ENCODE measurements at regions not wholly inside any gene's neighbourhood (a gene's known extent, or its start where the extent isn't known, plus 50 kb on each side); places are given as distances from the start of the nearest gene placed in this dataset.
A peak's percentile ranks its signal among the peaks of the same experiment; 100 is the strongest.

DNA sequence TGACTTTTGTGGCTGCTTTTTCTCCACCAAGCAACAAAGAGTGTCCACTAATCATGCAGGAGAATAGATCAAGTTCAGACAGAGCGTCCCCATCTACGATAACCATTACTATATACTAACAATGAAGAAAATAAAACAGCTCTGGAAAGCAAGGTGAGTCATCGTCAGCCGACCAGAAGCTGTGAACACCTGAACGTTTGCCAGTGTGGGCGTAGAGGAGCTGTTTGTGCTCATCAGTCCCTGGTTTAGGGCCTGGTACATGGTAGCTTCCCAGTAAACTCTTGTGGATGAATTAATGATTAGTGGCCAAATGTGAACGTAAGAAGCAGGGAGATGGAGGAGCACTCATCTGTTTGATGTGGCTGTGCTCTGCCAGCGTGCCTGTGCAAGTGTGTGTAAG is 180.7 kb downstream of the EVX1 start:
- intact Hi-C loops (cut with DNase I): no loop called here
- H3K27ac ChIP-seq: peak overlapping the region in 1 of 4 donors; percentile 8
- no peak overlapping the region for H3K4me3 ChIP-seq
- no peaks in the 10 kb centered on the region for H3K27me3 ChIP-seq
- no peaks in the 10 kb centered on the region for H3K36me3 ChIP-seq (replicated peaks in 1 of 2; ENCODE audit: insufficient read depth in 1 of 2, low read depth in 2 of 2)
- no peak for TF ChIP-seq POLR2A (IDR thresholded peaks at IDR 0.05)
- TF ChIP-seq, protein P1, sequence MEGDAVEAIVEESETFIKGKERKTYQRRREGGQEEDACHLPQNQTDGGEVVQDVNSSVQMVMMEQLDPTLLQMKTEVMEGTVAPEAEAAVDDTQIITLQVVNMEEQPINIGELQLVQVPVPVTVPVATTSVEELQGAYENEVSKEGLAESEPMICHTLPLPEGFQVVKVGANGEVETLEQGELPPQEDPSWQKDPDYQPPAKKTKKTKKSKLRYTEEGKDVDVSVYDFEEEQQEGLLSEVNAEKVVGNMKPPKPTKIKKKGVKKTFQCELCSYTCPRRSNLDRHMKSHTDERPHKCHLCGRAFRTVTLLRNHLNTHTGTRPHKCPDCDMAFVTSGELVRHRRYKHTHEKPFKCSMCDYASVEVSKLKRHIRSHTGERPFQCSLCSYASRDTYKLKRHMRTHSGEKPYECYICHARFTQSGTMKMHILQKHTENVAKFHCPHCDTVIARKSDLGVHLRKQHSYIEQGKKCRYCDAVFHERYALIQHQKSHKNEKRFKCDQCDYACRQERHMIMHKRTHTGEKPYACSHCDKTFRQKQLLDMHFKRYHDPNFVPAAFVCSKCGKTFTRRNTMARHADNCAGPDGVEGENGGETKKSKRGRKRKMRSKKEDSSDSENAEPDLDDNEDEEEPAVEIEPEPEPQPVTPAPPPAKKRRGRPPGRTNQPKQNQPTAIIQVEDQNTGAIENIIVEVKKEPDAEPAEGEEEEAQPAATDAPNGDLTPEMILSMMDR (IDR thresholded peaks at IDR 0.05): no peak
- no peak for ATAC-seq
- no peaks in the 10 kb centered on the region for H3K9me3 ChIP-seq
- 66 to 67% methylated on average over 8 of the region's 8 CpGs for WGBS, 2 donors
- H3K4me1 ChIP-seq: peaks cover 10% of the 10 kb centered on the region
- peak; percentile 19 to 50 (median 36) for DNase-seq

DNA sequence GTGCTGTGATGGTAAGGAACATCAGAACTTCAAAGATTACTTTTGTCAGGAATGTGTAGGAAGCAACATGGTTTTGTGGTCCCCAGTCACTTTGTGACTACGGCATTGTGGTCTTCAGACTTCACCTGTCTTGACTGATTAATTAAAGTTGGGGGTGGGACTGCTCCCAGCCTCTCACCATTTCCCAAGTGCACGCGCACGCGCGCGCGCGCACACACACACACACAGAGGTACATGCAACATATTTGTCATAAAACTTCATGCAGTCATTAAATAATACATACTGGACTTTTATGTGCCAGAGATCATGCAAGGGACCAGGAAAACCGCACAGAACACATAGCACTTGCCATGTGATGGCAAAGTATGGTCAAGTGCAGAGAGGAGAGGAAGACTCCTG is 181.2 kb downstream of the EVX1 start:
- ATAC-seq (no peak), DNase-seq (no peak)
- H3K27me3 ChIP-seq: no peaks in the 10 kb centered on the region
- H3K4me1 ChIP-seq: peaks cover 10% of the 10 kb centered on the region
- peak overlapping the region in 1 of 4 donors; percentile 8 for H3K27ac ChIP-seq
- TF ChIP-seq, protein P1 (IDR thresholded peaks at IDR 0.05): no peak
- no peak for TF ChIP-seq POLR2A (IDR thresholded peaks at IDR 0.05)
- no peak overlapping the region for H3K4me3 ChIP-seq
- WGBS, 2 donors: 86 to 91% methylated on average over 10 of the region's 10 CpGs
- H3K9me3 ChIP-seq: no peaks in the 10 kb centered on the region
- no peaks in the 10 kb centered on the region for H3K36me3 ChIP-seq (replicated peaks in 1 of 2; ENCODE audit: insufficient read depth in 1 of 2, low read depth in 2 of 2)
- intact Hi-C loops (cut with DNase I): no loop called here

DNA sequence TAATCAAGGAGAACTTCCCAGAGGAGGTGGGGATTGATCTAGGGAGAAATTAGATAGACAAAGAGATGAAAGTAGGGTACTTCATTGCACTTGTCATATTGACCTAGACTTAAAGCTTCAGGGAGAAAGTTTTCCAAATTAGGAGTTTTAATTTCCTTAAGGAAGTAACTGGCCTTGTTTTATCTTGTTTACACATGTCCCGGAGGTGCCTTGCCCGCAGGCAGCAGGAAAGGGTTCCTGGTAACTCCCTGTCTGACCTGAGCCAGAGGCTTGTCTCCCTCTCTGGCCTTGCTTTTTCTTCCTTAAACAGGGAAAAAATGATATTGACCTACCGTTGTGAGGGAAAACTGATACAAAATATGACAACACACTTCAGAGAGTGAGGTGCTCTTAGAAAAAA is 181.6 kb downstream of the EVX1 start:
- intact Hi-C loops (cut with DNase I): no loop called here
- no peaks in the 10 kb centered on the region for H3K36me3 ChIP-seq (replicated peaks in 1 of 2; ENCODE audit: insufficient read depth in 1 of 2, low read depth in 2 of 2)
- no peak overlapping the region for H3K27ac ChIP-seq
- WGBS, 2 donors: 6 to 9% methylated on average over 3 of the region's 3 CpGs
- no peaks in the 10 kb centered on the region for H3K27me3 ChIP-seq
- no peak overlapping the region for H3K4me3 ChIP-seq
- no peaks in the 10 kb centered on the region for H3K9me3 ChIP-seq
- ATAC-seq (no peak), DNase-seq (no peak)
- no peak for TF ChIP-seq POLR2A (IDR thresholded peaks at IDR 0.05)
- TF ChIP-seq, protein P1 (IDR thresholded peaks at IDR 0.05): no peak
- H3K4me1 ChIP-seq: peaks cover 10% of the 10 kb centered on the region

DNA sequence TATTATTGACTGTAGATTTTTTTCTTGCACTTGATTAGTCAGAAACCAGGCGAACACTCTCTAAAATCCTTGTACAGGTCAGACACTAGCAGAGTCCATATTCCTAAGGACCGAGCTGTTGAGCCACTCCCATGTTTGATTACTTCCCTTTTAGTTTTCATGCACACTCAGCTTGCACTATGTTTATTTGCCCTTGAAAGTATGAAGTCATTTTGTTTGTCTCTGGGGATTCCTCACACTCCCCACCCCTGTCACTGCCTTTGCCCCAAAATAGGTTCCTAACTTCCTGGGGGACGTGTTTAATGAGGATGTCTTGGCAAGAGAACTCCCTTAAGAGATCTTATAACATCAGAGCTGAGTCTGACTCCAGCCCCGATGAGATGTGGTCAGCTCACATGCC is 182.1 kb downstream of the EVX1 start:
- Histone ChIP-seq H3K4me1 (peaks cover 10% of the 10 kb centered on the region), H3K9me3 (no peaks in the 10 kb centered on the region), H3K27ac (no peak overlapping the region), H3K4me3 (no peak overlapping the region), H3K27me3 (no peaks in the 10 kb centered on the region), H3K36me3 (replicated peaks in 1 of 2; ENCODE audit: insufficient read depth in 1 of 2, low read depth in 2 of 2) (no peaks in the 10 kb centered on the region)
- ATAC-seq: no peak
- intact Hi-C loops (cut with DNase I): no loop called here
- 35 to 37% methylated on average over 4 of the region's 4 CpGs for WGBS, 2 donors
- TF ChIP-seq, protein P1 (IDR thresholded peaks at IDR 0.05): no peak
- TF ChIP-seq POLR2A (IDR thresholded peaks at IDR 0.05): no peak
- DNase-seq: no peak

DNA sequence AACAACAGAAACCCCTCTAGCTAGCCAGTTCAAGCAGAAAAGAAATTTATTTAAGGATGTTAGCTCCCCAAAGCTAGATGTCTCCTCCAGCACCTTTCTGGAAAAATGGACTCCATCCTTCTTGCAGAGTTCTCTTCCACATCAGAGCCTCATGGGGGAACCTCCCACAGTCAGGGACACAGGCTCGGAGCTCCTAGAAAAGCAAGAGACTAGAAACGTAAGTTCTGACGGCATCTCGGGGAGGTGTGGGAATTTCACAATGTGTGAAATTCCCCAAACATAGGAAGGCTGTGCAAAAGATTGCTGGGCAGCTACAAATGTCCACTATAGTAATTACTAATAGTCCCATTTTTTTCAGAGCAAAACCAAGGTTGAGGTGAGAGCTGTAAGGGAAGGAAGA is 184.8 kb downstream of the EVX1 start:
- Histone ChIP-seq H3K9me3 (no peaks in the 10 kb centered on the region), H3K4me3 (no peak overlapping the region), H3K36me3 (replicated peaks in 1 of 2; ENCODE audit: insufficient read depth in 1 of 2, low read depth in 2 of 2) (no peaks in the 10 kb centered on the region), H3K27me3 (no peaks in the 10 kb centered on the region), H3K27ac (no peak overlapping the region), H3K4me1 (peaks cover 10% of the 10 kb centered on the region)
- DNase-seq (no peak), ATAC-seq (no peak)
- 62 to 65% methylated on average over 4 of the region's 4 CpGs for WGBS, 2 donors
- intact Hi-C loops (cut with DNase I): no loop called here
- TF ChIP-seq, protein P1 (IDR thresholded peaks at IDR 0.05): no peak
- no peak for TF ChIP-seq POLR2A (IDR thresholded peaks at IDR 0.05)
